ENCODE measurements at regions not wholly inside any gene's neighbourhood (a gene's known extent, or its start where the extent isn't known, plus 50 kb on each side); places are given as distances from the start of the nearest gene placed in this dataset.

DNA sequence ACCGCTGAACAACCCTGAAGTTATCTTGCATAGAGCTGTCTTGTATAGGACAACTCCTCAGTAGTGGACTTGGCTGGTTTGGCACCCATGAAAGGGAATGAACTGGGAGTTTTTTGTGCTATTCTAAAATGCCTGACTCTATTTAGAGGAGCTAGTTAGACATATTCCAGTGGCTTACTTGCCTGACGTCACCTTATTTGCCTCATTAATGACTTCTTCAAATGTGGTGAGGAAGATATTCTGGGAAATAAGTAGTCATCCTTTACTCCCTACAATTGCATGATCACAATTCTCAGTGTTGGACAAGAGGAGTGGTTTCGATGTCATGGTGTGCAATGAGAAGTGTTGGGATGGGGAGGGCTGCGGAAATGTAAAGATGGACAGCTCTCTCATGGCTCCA, 509.2 kb upstream of the MDFIC2 start:
- 82% methylated on average over 4 of the region's 4 CpGs for WGBS (ENCODE audit: missing lambda C conversion rate)
- Histone ChIP-seq H3K4me3 (no peak overlapping the region), H3K9me3 (0 out of 3 replicates have a peak, but pooled peaks cover 4% of the 10 kb centered on the region), H3K4me2 (no peak overlapping the region), H3K4me1 (peaks cover 13% of the 10 kb centered on the region; the same call in 2 of the 3 replicates), H3K27ac (no peak overlapping the region)
- no peak for TF ChIP-seq ZSCAN20 (CRISPR knock-in tag; IDR thresholded peaks at IDR 0.05)
- TF ChIP-seq MYC (IDR thresholded peaks at IDR 0.05; ENCODE audit: borderline replicate concordance, low read length) = no peak
- TF ChIP-seq, protein P1, sequence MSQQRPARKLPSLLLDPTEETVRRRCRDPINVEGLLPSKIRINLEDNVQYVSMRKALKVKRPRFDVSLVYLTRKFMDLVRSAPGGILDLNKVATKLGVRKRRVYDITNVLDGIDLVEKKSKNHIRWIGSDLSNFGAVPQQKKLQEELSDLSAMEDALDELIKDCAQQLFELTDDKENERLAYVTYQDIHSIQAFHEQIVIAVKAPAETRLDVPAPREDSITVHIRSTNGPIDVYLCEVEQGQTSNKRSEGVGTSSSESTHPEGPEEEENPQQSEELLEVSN (IDR thresholded peaks at IDR 0.05; ENCODE audit: borderline replicate concordance, low read depth) = no peak
- TF ChIP-seq RFX5 (IDR thresholded peaks at IDR 0.05) = no peak
- no peak for TF ChIP-seq HOXB13 (CRISPR knock-in tag; IDR thresholded peaks at IDR 0.05; ENCODE audit: low read depth)
- TF ChIP-seq ESRRA (IDR thresholded peaks at IDR 0.05; ENCODE audit: borderline replicate concordance, low read length) = no peak
- no peak for TF ChIP-seq ATOH8 (CRISPR knock-in tag; IDR thresholded peaks at IDR 0.05; ENCODE audit: low read depth)
- TF ChIP-seq, protein P2, sequence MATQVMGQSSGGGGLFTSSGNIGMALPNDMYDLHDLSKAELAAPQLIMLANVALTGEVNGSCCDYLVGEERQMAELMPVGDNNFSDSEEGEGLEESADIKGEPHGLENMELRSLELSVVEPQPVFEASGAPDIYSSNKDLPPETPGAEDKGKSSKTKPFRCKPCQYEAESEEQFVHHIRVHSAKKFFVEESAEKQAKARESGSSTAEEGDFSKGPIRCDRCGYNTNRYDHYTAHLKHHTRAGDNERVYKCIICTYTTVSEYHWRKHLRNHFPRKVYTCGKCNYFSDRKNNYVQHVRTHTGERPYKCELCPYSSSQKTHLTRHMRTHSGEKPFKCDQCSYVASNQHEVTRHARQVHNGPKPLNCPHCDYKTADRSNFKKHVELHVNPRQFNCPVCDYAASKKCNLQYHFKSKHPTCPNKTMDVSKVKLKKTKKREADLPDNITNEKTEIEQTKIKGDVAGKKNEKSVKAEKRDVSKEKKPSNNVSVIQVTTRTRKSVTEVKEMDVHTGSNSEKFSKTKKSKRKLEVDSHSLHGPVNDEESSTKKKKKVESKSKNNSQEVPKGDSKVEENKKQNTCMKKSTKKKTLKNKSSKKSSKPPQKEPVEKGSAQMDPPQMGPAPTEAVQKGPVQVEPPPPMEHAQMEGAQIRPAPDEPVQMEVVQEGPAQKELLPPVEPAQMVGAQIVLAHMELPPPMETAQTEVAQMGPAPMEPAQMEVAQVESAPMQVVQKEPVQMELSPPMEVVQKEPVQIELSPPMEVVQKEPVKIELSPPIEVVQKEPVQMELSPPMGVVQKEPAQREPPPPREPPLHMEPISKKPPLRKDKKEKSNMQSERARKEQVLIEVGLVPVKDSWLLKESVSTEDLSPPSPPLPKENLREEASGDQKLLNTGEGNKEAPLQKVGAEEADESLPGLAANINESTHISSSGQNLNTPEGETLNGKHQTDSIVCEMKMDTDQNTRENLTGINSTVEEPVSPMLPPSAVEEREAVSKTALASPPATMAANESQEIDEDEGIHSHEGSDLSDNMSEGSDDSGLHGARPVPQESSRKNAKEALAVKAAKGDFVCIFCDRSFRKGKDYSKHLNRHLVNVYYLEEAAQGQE (IDR thresholded peaks at IDR 0.05) = no peak
- no peak for TF ChIP-seq CHD4 (IDR thresholded peaks at IDR 0.05; ENCODE audit: borderline replicate concordance)
- TF ChIP-seq EHF (CRISPR knock-in tag; IDR thresholded peaks at IDR 0.05) = no peak
- TF ChIP-seq SMC3 (IDR thresholded peaks at IDR 0.05) = no peak
- no peak for TF ChIP-seq TP53 (CRISPR knock-in tag; IDR thresholded peaks at IDR 0.05)
- TF ChIP-seq BHLHE40 (IDR thresholded peaks at IDR 0.05; ENCODE audit: low read depth, low read length) = no peak
- ChIA-PET CTCF (interaction anchor here (1.5 to 2.2 kb wide), 2 partner anchors 10 to 11 kb away, joined by 5 read pairs; no protein-coding TSS in a partner anchor), POLR2A (no interaction called here)
- FAIRE-seq (no peak), ATAC-seq (no peak), DNase-seq (ENCODE audit: low read depth in 1 of 2, low spot score in 1 of 2) (no peak)

- TF ChIP-seq ZSCAN20 (CRISPR knock-in tag; IDR thresholded peaks at IDR 0.05) (no peak), PHF8 (IDR thresholded peaks at IDR 0.05; ENCODE audit: borderline replicate concordance, low read depth) (no peak), JUNB (IDR thresholded peaks at IDR 0.05) (no peak), EP300 (IDR thresholded peaks at IDR 0.05) (no peak), TP53 (CRISPR knock-in tag; IDR thresholded peaks at IDR 0.05) (no peak), RFX5 (IDR thresholded peaks at IDR 0.05) (no peak), CBX8 (IDR thresholded peaks at IDR 0.05) (no peak), HMGXB4 (CRISPR knock-in tag; IDR thresholded peaks at IDR 0.05; ENCODE audit: borderline replicate concordance) (no peak), BHLHE40 (IDR thresholded peaks at IDR 0.05; ENCODE audit: low read depth, low read length) (no peak)
- TF ChIP-seq, protein P3, sequence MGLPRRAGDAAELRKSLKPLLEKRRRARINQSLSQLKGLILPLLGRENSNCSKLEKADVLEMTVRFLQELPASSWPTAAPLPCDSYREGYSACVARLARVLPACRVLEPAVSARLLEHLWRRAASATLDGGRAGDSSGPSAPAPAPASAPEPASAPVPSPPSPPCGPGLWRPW (IDR thresholded peaks at IDR 0.05) = no peak
- Histone ChIP-seq H3K4me1 (peaks cover 13% of the 10 kb centered on the region; the same call in 2 of the 3 replicates), H3K4me2 (no peak overlapping the region), H3K4me3 (no peak overlapping the region), H3K9me3 (0 out of 3 replicates have a peak, but pooled peaks cover 4% of the 10 kb centered on the region), H3K27ac (no peak overlapping the region)
- ChIA-PET CTCF (interaction anchor here (0.7 to 2.2 kb wide), 2 partner anchors 9 to 75 kb away, joined by 4 to 5 read pairs; no protein-coding TSS in a partner anchor), POLR2A (no interaction called here)
- FAIRE-seq (no peak), DNase-seq (ENCODE audit: low read depth in 1 of 2, low spot score in 1 of 2) (no peak), ATAC-seq (no peak)
- 20% methylated on average over 1 of the region's 1 CpG for WGBS (ENCODE audit: missing lambda C conversion rate)
Measured at GRCh38 chr3:70820397-70820796, 508.0 kb upstream of the MDFIC2 start.

All from A549 (cell line).